ENCODE measurements at regions not wholly inside any gene's neighbourhood (a gene's known extent, or its start where the extent isn't known, plus 50 kb on each side); places are given as distances from the start of the nearest gene placed in this dataset.

DNA sequence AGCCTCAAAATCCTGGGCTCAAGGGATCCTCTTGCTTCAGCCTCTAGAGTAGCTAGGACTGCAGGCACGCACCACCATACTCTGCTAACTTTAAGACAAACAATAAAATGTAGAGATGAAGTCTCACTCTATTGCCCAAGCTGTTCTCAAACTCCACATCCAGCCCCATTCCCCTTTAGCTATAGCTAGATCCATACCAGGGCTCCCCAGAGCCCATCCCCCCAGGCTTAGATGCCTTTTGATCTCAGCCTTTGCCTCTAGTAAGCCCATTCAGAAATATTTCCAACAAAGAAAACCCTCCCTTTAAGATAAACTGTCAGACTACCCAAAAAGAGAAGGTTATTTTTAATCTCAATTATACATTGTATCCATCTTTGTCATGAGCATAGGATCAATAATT is 325.4 kb downstream of the CHRM3 start:
- Histone ChIP-seq H3K9me3 (ENCODE audit: low read depth, low read length, poor library complexity, severe bottlenecking) (no peaks in the 10 kb centered on the region), H3K27me3 (replicated peaks; ENCODE audit: insufficient read depth, low read depth, low read length, poor library complexity) (no peaks in the 10 kb centered on the region), H3K4me3 (ENCODE audit: low read depth, low read length, poor library complexity, severe bottlenecking) (no peak overlapping the region), H3K27ac (ENCODE audit: low read depth, low read length, poor library complexity, severe bottlenecking) (no peak overlapping the region), H3K4me1 (ENCODE audit: insufficient read depth, low read length, poor library complexity, severe bottlenecking) (no peaks in the 10 kb centered on the region), H3K36me3 (ENCODE audit: insufficient read depth, low read length, poor library complexity, severe bottlenecking) (no peaks in the 10 kb centered on the region)
- no peak for TF ChIP-seq EZH2 (IDR thresholded peaks at IDR 0.05; ENCODE audit: borderline replicate concordance, low read depth, low read length, poor library complexity, severe bottlenecking)
- TF ChIP-seq, protein P1, sequence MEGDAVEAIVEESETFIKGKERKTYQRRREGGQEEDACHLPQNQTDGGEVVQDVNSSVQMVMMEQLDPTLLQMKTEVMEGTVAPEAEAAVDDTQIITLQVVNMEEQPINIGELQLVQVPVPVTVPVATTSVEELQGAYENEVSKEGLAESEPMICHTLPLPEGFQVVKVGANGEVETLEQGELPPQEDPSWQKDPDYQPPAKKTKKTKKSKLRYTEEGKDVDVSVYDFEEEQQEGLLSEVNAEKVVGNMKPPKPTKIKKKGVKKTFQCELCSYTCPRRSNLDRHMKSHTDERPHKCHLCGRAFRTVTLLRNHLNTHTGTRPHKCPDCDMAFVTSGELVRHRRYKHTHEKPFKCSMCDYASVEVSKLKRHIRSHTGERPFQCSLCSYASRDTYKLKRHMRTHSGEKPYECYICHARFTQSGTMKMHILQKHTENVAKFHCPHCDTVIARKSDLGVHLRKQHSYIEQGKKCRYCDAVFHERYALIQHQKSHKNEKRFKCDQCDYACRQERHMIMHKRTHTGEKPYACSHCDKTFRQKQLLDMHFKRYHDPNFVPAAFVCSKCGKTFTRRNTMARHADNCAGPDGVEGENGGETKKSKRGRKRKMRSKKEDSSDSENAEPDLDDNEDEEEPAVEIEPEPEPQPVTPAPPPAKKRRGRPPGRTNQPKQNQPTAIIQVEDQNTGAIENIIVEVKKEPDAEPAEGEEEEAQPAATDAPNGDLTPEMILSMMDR (conservative IDR thresholded peaks at IDR 0.05; ENCODE audit: low read depth, low read length) = no peak
- CTCF ChIA-PET = no interaction called here
- POLR2A ChIA-PET (ENCODE audit: low non-redundant PET) = no interaction called here
- intact Hi-C loops (cut with micrococcal nuclease; ENCODE audit: unreplicated experiment) = no loop called here
- no peak for DNase-seq (ENCODE audit: low spot score)
- no TSS peak for BruUV-seq (replicated peaks)

DNA sequence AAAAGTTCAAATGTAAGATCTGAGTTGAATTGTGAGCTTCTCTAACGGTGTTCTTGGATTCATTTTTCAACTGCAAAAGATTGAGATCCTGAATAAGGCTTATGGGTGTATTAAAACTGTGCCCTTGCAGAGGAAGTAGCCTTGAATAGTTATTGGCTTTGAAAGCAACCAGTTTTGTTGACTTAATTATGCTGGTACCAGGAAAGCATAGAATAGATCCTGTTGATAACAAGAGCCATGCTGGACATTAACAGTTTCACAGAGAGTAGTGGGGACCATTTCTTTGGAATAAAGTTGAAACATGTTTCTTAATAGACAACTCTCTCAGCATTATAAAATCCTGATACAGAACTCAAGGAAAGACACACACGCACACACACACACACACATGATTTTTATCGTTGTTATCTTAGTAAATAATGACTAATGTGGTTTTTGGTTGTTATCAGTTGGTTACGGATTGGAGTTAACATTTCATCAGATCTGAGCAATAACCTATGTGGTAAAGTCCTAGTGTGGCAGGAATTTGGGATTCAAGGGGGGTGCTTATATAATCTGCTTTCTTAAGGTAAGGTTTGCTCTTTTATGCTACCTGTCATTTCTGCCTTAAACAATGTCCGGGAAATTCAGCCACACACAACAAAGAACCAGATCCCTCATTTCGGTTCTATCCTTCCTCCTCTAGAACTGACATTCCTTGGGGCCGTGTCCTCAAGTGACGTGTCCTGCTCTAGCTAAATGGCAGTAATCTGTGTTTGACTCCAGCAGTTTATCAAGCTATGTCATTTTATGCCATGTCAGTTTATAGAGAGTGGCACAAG is 330.9 kb downstream of the CHRM3 start:
- no peaks in the 10 kb centered on the region for H3K4me1 ChIP-seq (ENCODE audit: insufficient read depth, low read length, poor library complexity, severe bottlenecking)
- H3K27me3 ChIP-seq (replicated peaks; ENCODE audit: insufficient read depth, low read depth, low read length, poor library complexity) = no peaks in the 10 kb centered on the region
- intact Hi-C loops (cut with micrococcal nuclease; ENCODE audit: unreplicated experiment) = no loop called here
- ChIA-PET CTCF (no interaction called here), POLR2A (ENCODE audit: low non-redundant PET) (no interaction called here)
- TF ChIP-seq EZH2 (IDR thresholded peaks at IDR 0.05; ENCODE audit: borderline replicate concordance, low read depth, low read length, poor library complexity, severe bottlenecking) = no peak
- TF ChIP-seq, protein P1 (conservative IDR thresholded peaks at IDR 0.05; ENCODE audit: low read depth, low read length) = no peak
- no peak overlapping the region for H3K27ac ChIP-seq (ENCODE audit: low read depth, low read length, poor library complexity, severe bottlenecking)
- no TSS peak for BruUV-seq (replicated peaks)
- no peak for DNase-seq (ENCODE audit: low spot score)
- H3K4me3 ChIP-seq (ENCODE audit: low read depth, low read length, poor library complexity, severe bottlenecking) = no peak overlapping the region
- H3K36me3 ChIP-seq (ENCODE audit: insufficient read depth, low read length, poor library complexity, severe bottlenecking) = no peaks in the 10 kb centered on the region
- H3K9me3 ChIP-seq (ENCODE audit: low read depth, low read length, poor library complexity, severe bottlenecking) = no peaks in the 10 kb centered on the region

DNA sequence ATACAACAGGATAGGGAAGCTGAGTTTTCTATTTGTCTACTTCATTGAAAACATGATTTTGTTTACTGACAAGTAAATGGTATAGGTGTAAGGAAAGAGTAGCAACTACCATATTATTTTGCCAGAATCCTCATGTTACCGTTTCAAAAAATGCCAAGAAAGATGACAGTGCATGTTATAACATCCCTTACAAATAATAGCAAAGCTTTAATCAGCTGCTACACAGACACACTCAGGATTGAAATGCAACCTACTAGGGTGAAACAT is 331.5 kb downstream of the CHRM3 start:
- CTCF ChIA-PET = no interaction called here
- no peak for DNase-seq (ENCODE audit: low spot score)
- H3K4me3 ChIP-seq (ENCODE audit: low read depth, low read length, poor library complexity, severe bottlenecking) = no peak overlapping the region
- intact Hi-C loops (cut with micrococcal nuclease; ENCODE audit: unreplicated experiment) = no loop called here
- POLR2A ChIA-PET (ENCODE audit: low non-redundant PET) = no interaction called here
- no peaks in the 10 kb centered on the region for H3K4me1 ChIP-seq (ENCODE audit: insufficient read depth, low read length, poor library complexity, severe bottlenecking)
- BruUV-seq (replicated peaks) = no TSS peak
- H3K27me3 ChIP-seq (replicated peaks; ENCODE audit: insufficient read depth, low read depth, low read length, poor library complexity) = no peaks in the 10 kb centered on the region
- H3K27ac ChIP-seq (ENCODE audit: low read depth, low read length, poor library complexity, severe bottlenecking) = no peak overlapping the region
- TF ChIP-seq, protein P1 (conservative IDR thresholded peaks at IDR 0.05; ENCODE audit: low read depth, low read length) = no peak
- TF ChIP-seq EZH2 (IDR thresholded peaks at IDR 0.05; ENCODE audit: borderline replicate concordance, low read depth, low read length, poor library complexity, severe bottlenecking) = no peak
- H3K36me3 ChIP-seq (ENCODE audit: insufficient read depth, low read length, poor library complexity, severe bottlenecking) = no peaks in the 10 kb centered on the region
- H3K9me3 ChIP-seq (ENCODE audit: low read depth, low read length, poor library complexity, severe bottlenecking) = no peaks in the 10 kb centered on the region
